NCI-H1048 (cell line): ENCODE measurements at regions not wholly inside any gene's neighbourhood (a gene's known extent, or its start where the extent isn't known, plus 50 kb on each side); places are given as distances from the start of the nearest gene placed in this dataset.

Experiments used
- DNase-seq: peaks from one replicate; lab custom pipeline; 2025; lab: John Stamatoyannopoulos, UW

DNA sequence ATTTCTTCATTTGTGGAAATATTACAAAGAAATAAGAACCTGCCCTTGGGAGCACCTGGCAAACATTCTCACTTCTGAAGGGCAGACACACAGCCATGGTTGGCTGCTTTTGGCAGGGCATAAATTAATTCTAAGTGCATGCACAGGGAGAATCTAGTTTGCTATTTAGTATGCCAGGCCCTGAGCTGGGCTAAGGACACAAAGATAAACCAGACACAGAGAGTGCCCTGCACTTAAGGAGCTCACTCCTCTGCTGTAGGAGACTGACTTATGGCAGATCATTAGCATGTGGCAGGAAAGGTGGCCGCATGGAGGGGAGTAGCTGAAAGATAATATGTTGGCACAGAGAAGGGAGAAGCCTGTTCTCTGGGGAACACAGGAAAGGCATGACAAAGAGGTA, 367.0 kb downstream of the LPIN1 start:
- DNase-seq, result no peak

DNA sequence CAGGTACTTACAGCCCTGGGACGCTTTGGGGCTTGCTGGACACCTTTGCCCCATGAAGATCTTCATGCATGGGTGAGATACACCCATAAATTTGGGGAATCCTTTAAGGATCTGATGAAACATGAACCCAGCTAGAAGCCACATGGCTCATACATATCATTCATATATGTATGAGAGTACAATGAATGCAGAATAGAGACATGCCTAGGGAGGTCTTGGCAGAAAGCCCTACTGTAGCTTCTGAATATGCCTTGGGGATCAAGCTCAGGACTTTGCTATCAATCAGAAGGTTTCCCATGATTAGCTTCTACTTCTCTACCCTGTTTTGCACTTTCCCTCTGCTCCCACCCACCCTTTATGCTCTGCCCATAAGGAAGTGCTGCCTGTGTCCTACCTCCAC, 368.4 kb downstream of the LPIN1 start:
- DNase-seq, result no peak

GRCh38 chr2:12116228-12116750, 369.9 kb downstream of the LPIN1 start:
- DNase-seq, result no peak

GRCh38 chr2:12119841-12120240, 373.4 kb downstream of the LPIN1 start:
- DNase-seq, result no peak

GRCh38 chr2:12120281-12121150, 374.1 kb downstream of the LPIN1 start:
- DNase-seq, result no peak

- no peak for DNase-seq
These were observed 378.4 kb downstream of the LPIN1 start for GRCh38 chr2:12124790-12125189.

DNA sequence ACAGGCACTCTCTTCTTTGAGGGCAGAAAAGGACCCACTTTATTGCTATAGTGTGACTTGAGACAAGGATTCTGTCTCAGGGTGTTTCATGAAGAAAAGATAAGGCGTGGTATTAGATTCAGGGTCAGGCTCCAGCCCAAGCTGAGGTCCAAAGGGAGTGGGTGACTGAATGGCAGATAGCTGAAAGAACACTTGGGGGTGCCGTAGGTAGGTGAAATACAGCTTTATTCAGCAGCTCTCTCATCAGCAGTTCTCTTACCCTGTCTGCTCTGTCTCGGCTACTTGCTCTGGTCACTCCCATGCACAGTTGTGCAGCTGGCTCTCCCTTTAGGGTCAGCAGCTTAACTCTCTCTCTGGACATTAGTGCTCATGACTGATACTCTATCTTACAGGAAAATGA, 379.9 kb downstream of the LPIN1 start:
- no peak for DNase-seq

DNA sequence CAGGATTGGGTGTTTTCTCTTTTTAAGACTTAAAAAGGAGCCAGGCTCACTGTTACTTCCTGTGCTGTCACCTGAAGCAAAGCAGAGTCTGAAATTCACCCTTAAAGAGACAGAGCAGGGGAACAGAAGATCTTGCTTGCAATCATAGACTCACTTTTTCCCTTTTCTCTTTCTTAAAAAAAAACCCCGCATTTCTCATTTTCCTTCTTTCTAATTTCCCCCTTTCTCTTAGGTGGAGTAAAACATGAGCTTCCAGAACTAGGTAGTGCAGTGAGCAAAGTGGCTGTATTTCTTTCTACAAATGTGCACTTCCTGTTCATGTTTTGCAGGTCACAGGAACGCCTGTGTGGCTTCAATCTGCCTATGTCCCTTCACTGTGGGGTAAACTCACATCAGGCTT, 381.2 kb downstream of the LPIN1 start:
- no peak for DNase-seq

DNA sequence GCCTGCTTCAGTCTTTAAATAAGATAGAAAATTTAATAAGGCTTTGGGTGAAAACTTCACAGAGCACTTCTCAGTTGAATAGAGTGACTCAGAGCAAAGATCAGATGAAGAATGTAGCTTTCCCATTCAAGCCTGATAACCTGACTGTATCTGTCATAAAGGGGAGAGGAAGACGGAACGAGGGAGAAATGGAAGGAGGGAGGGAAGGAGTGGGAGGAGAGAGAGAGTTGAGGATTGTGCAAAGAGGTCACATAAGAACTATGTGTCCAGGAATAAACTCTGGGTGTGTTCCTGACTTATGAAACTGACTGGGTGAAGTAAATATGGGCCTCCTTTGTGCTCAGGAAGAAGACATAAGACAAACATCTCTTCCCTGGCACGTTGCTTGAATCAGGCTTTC, 385.5 kb downstream of the LPIN1 start:
- no peak for DNase-seq

- DNase-seq, result no peak
These were observed 395.3 kb downstream of the LPIN1 start for GRCh38 chr2:12141618-12142258.

DNA sequence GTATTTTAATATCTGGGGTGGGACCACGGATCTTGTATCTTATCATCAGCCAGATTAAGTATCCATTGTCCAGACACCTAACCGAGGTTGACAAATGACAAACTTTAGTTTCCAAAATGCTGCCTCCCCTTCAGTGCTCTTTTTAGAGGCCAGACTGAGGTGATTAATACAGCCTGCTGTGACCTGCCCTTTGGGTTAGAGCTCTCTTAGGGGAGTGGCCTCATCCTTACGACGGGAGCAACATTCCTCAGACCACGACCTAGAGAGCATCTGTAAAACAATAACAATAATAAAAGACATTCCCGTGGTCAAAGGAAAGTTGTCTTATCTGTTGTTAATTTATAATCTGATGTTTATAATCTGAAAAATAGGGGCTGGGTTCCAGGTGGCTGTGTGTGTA, 405.3 kb downstream of the LPIN1 start:
- no peak for DNase-seq

DNA sequence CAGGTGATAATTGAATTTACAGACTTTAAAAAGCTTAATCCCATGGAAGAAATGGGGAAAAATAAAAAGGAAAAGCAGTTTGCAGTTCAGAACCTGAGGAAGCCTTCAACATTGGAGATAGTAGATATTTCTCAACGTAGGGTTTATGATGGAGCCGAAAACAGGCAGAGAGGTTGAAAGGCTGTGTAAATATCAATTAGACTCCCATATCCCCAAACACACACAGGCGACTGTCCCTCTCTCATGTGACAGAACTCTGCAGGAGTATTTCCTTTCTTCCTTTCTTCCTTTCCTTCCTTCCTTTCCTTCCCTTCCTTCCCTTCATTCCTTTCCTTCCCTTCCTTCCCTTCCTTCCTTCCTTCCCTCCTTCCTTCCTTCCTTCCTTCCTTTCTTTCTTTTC, 406.5 kb downstream of the LPIN1 start:
- DNase-seq, result no peak

GRCh38 chr2:12155303-12156051, 409.0 kb downstream of the LPIN1 start:
- DNase-seq, result no peak

GRCh38 chr2:12156349-12156748, 409.9 kb downstream of the LPIN1 start:
- no peak for DNase-seq

DNA sequence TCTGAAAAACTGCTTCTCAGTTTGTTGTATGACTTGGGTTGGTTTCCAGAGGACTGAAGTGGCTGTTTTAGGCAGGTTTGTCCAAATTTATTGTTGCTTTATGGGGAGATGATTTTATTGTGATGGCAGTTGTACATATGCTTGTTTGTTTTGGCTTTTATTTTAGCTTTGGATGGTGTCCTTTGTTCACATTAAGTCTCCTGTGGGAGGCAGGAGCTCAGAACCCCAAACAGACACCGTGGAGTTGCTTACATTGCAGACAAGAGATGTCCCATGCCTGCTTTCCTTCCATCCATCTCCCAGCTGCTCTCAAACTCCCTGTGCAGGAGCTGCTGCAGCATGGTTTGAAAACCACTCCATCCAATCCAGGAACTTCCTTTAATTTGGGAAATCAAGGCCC, 414.7 kb downstream of the LPIN1 start:
- DNase-seq, result no peak

DNA sequence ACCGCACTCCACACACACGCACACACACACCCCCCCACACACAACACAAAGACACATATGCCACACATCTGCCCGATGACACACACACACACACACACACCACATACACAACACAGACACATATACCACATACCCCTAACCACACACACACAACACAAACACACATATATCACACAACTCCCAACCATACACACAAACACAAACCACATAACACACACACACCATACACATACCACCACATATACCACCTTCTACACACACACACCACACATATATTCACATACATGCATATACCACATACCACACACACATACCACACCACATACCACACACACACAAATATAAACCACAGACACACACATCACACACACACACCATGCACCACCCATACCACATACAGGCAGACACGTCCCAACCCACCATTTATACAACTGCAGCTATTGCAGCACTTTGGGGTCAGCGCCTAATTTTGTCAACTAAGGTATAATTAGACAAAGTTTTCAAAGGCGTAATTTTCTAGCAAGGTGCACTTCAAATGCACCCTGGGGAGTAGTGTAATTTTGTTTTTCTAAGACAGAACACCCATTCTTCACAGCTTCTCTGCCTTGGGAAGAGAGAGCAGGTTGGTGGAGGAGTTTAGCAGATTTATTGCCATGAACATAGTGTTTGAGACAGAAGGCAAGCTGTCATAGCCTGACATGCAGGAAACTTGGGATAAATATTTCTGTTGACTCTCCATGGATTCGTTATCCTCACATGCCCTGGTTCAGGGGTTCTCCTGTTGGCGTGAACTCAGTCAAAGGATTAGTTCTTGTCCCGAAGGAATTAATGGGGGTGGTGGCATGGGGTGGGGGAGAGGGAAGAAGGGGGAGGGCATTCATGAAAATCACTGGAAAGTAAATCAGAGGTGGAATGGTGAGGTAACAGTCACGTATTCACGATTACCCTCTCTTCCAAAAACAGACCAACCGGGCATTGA, 416.1 kb downstream of the LPIN1 start:
- DNase-seq, result no peak

DNA sequence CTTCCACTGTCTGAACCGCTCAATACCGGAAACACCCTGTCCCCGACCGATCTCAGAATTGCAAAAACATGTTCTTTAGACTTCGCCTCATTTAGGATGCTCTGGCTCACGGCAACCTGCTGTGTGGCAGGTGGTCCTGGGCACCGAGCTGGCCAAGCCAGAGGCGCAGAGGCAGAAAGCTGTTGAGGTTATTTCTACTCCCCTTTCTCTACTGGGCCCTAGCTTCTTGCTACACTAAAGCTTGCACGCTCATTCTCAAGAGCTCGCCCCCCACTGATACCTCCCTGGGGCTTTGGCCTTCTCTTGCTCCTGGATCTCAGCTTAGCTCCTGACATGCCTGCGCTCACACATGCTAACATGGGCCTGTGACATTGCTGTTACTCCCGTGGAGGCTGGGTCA, 417.4 kb downstream of the LPIN1 start:
- DNase-seq, result no peak

GRCh38 chr2:12164689-12165088, 418.3 kb downstream of the LPIN1 start:
- no peak for DNase-seq

GRCh38 chr2:12167525-12168317, 421.3 kb downstream of the LPIN1 start:
- no peak for DNase-seq

DNA sequence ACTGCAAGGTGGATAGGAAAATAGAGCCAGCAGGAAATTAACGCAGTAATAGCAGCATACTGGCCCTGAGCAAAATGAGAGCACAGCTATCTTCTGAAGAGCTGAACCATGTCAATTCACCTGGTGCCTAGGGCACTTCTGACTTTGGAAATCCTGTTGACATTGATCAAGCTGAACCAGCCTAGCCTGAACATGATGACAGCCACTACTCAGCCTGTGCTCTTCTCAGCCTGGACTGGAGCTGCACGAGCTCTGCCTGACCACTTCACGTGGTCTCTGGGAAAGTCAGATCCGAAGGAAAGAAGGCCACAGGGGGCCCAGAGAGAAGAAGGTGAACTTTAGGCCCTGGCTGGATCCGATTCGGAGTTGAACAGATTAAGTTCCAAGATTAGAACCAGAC, 421.9 kb downstream of the LPIN1 start:
- DNase-seq, result no peak
